Liver (tissue), 8 donors: ENCODE measurements at regions not wholly inside any gene's neighbourhood (a gene's known extent, or its start where the extent isn't known, plus 50 kb on each side); places are given as distances from the start of the nearest gene placed in this dataset.

ENCODE experiments used
- DNase-seq: peaks from one replicate; pipeline ENCODE4 v3.0.0-alpha.2; 2017; ENCODE audit warnings: low spot score
- H3K27ac ChIP-seq, 2 donors: one replicate each; pipeline ENCODE4 v1.7.0; 2013; ENCODE audit warnings: inconsistent platforms in 2 of 2, low read length in 2 of 2, control low read depth in 1 of 2, low read depth in 1 of 2, mild to moderate bottlenecking in 1 of 2
- H3K27me3 ChIP-seq, 4 donors: one replicate each; pipeline versions ENCODE4 v1.6.1 to v1.7.0; 2013; ENCODE audit warnings: low read length in 3 of 4, inconsistent platforms in 1 of 4, mild to moderate bottlenecking in 1 of 4, moderate library complexity in 1 of 4; ENCODE audit not compliant: control insufficient read depth in 4 of 4, insufficient read depth in 4 of 4
- H3K36me3 ChIP-seq, 4 donors: one replicate each; pipeline versions ENCODE4 v1.6.1 to v1.7.0; 2013; ENCODE audit warnings: low read length in 3 of 4, mild to moderate bottlenecking in 3 of 4, low read depth in 1 of 4, moderate library complexity in 1 of 4; ENCODE audit not compliant: control insufficient read depth in 4 of 4, insufficient read depth in 3 of 4
- H3K4me1 ChIP-seq, 4 donors: one replicate each; pipeline versions ENCODE4 v1.6.1 to v1.7.0; 2013; ENCODE audit warnings: low read length in 3 of 4, mild to moderate bottlenecking in 3 of 4, moderate library complexity in 1 of 4; ENCODE audit not compliant: control insufficient read depth in 4 of 4, insufficient read depth in 4 of 4
- H3K4me3 ChIP-seq, 3 donors: one replicate each; pipeline versions ENCODE4 v1.6.1 to v1.7.0; 2013; ENCODE audit warnings: low read length in 3 of 3, control low read depth in 1 of 3, low read depth in 1 of 3, mild to moderate bottlenecking in 1 of 3
- H3K9ac ChIP-seq, 2 donors: one replicate each; pipeline ENCODE4 v1.7.0; 2013; ENCODE audit warnings: low read length in 2 of 2, mild to moderate bottlenecking in 2 of 2, moderate library complexity in 2 of 2, control low read depth in 1 of 2, low read depth in 1 of 2
- H3K9me3 ChIP-seq, 4 donors: one replicate each; pipeline versions ENCODE4 v1.6.1 to v1.7.0; 2013; ENCODE audit warnings: low read length in 3 of 4; ENCODE audit not compliant: control insufficient read depth in 4 of 4
- EGR1 ChIP-seq, 2 donors: IDR thresholded peaks; 2 replicates each; pipeline ENCODE4 v1.6.1; 2016 to 2018; ENCODE audit warnings: antibody characterized with exemption in 2 of 2, low read depth in 2 of 2
- GABPA ChIP-seq, 2 donors: IDR thresholded peaks in 1 of 2; conservative IDR thresholded peaks in 1 of 2; 2 replicates each; pipeline ENCODE4 v1.6.1; 2016; ENCODE audit warnings: antibody characterized with exemption in 2 of 2, mild to moderate bottlenecking in 1 of 2, moderate library complexity in 1 of 2
- HNF4A ChIP-seq, 2 donors: conservative IDR thresholded peaks; 2 replicates each; pipeline ENCODE4 v1.6.1; 2016; ENCODE audit warnings: antibody characterized with exemption in 2 of 2, mild to moderate bottlenecking in 2 of 2
- JUND ChIP-seq, 2 donors: IDR thresholded peaks; 2 replicates each; pipeline ENCODE4 v1.6.1; 2016; ENCODE audit warnings: antibody characterized with exemption in 2 of 2
- NR2F2 ChIP-seq: IDR thresholded peaks from 2 replicates; pipeline ENCODE4 v1.6.1; 2016; ENCODE audit warnings: antibody characterized with exemption
- RAD21 ChIP-seq, 2 donors: IDR thresholded peaks; 2 replicates each; pipeline ENCODE4 v1.6.1; 2016; ENCODE audit warnings: antibody characterized with exemption in 2 of 2, mild to moderate bottlenecking in 2 of 2
- RXRA ChIP-seq, 2 donors: IDR thresholded peaks; 2 replicates each; pipeline ENCODE4 v1.6.1; 2017 to 2018; ENCODE audit warnings: antibody characterized with exemption in 2 of 2, mild to moderate bottlenecking in 1 of 2
- SP1 ChIP-seq: IDR thresholded peaks from 2 replicates; pipeline ENCODE4 v1.6.1; 2018; ENCODE audit warnings: antibody characterized with exemption, mild to moderate bottlenecking
- TAF1 ChIP-seq: conservative IDR thresholded peaks from 2 replicates; pipeline ENCODE4 v1.6.1; 2016; ENCODE audit warnings: antibody characterized with exemption, mild to moderate bottlenecking
- ZBTB33 ChIP-seq: IDR thresholded peaks from 2 replicates; pipeline ENCODE4 v1.6.1; 2016; ENCODE audit warnings: antibody characterized with exemption
- WGBS: extraction: QIAGEN DNeasy Blood & Tissue Kit; methylation state at CpG from one replicate; pipeline ENCODE4 v1.1.7; 2013; 5-methylcytosine and 5-hydroxymethylcytosine counted together
- TF ChIP-seq, protein P1 (sequence below): fragments of 150-350 bp; IDR thresholded peaks from 2 replicates; pipeline ENCODE4 v1.5.1; 2017; ENCODE audit warnings: improper control_type of control experiment, low read depth, low read length; ENCODE audit not compliant: missing input control
- TF ChIP-seq, protein P2 (sequence below): IDR thresholded peaks from 2 replicates; pipeline ENCODE4 v1.6.1; 2016; ENCODE audit warnings: antibody characterized with exemption
- TF ChIP-seq, protein P3 (sequence below): IDR thresholded peaks from 2 replicates; pipeline ENCODE4 v1.6.1; 2016; ENCODE audit warnings: antibody characterized with exemption, mild to moderate bottlenecking
- donor health status: healthy.
- donor health status: healthy.
- donor health status: healthy.
- donor health status: healthy.
- donor health status: healthy.

GRCh38 chrX:146973283-146973682, 158.7 kb upstream of the CXorf51A start (continued):
- no peak for TF ChIP-seq ZBTB33

- WGBS: 58% methylated on average over 3 of the region's 3 CpGs
- Histone ChIP-seq H3K27ac (no peak overlapping the region), H3K4me1 (no peaks in the 10 kb centered on the region), H3K9me3 (peaks cover 0 to 3% (median 0%) of the 10 kb centered on the region in 4 donors), H3K9ac (no peak overlapping the region), H3K27me3 (no peaks in the 10 kb centered on the region), H3K36me3 (no peaks in the 10 kb centered on the region), H3K4me3 (no peak overlapping the region)
- TF ChIP-seq NR2F2 (no peak), HNF4A (conservative IDR thresholded peaks at IDR 0.05) (no peak), RXRA (IDR thresholded peaks at IDR 0.05) (no peak), GABPA (IDR thresholded peaks at IDR 0.05 in 1 of 2, conservative IDR thresholded peaks at IDR 0.05 in 1 of 2) (no peak), SP1 (no peak), ZBTB33 (no peak), RAD21 (IDR thresholded peaks at IDR 0.05) (no peak), EGR1 (IDR thresholded peaks at IDR 0.05; ENCODE audit: low read depth in 2 of 2) (no peak), JUND (IDR thresholded peaks at IDR 0.05) (no peak), TAF1 (no peak)
- TF ChIP-seq, protein P1, sequence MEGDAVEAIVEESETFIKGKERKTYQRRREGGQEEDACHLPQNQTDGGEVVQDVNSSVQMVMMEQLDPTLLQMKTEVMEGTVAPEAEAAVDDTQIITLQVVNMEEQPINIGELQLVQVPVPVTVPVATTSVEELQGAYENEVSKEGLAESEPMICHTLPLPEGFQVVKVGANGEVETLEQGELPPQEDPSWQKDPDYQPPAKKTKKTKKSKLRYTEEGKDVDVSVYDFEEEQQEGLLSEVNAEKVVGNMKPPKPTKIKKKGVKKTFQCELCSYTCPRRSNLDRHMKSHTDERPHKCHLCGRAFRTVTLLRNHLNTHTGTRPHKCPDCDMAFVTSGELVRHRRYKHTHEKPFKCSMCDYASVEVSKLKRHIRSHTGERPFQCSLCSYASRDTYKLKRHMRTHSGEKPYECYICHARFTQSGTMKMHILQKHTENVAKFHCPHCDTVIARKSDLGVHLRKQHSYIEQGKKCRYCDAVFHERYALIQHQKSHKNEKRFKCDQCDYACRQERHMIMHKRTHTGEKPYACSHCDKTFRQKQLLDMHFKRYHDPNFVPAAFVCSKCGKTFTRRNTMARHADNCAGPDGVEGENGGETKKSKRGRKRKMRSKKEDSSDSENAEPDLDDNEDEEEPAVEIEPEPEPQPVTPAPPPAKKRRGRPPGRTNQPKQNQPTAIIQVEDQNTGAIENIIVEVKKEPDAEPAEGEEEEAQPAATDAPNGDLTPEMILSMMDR: no peak
- TF ChIP-seq, protein P2, sequence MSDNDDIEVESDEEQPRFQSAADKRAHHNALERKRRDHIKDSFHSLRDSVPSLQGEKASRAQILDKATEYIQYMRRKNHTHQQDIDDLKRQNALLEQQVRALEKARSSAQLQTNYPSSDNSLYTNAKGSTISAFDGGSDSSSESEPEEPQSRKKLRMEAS: no peak
- TF ChIP-seq, protein P3, sequence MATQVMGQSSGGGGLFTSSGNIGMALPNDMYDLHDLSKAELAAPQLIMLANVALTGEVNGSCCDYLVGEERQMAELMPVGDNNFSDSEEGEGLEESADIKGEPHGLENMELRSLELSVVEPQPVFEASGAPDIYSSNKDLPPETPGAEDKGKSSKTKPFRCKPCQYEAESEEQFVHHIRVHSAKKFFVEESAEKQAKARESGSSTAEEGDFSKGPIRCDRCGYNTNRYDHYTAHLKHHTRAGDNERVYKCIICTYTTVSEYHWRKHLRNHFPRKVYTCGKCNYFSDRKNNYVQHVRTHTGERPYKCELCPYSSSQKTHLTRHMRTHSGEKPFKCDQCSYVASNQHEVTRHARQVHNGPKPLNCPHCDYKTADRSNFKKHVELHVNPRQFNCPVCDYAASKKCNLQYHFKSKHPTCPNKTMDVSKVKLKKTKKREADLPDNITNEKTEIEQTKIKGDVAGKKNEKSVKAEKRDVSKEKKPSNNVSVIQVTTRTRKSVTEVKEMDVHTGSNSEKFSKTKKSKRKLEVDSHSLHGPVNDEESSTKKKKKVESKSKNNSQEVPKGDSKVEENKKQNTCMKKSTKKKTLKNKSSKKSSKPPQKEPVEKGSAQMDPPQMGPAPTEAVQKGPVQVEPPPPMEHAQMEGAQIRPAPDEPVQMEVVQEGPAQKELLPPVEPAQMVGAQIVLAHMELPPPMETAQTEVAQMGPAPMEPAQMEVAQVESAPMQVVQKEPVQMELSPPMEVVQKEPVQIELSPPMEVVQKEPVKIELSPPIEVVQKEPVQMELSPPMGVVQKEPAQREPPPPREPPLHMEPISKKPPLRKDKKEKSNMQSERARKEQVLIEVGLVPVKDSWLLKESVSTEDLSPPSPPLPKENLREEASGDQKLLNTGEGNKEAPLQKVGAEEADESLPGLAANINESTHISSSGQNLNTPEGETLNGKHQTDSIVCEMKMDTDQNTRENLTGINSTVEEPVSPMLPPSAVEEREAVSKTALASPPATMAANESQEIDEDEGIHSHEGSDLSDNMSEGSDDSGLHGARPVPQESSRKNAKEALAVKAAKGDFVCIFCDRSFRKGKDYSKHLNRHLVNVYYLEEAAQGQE: no peak
- DNase-seq: no peak
These were observed 152.8 kb upstream of the CXorf51A start for GRCh38 chrX:146967306-146967705.
